CD4-positive, CD25-positive, alpha-beta regulatory T cell (primary cell): ENCODE measurements at regions not wholly inside any gene's neighbourhood (a gene's known extent, or its start where the extent isn't known, plus 50 kb on each side); places are given as distances from the start of the nearest gene placed in this dataset.

Experiments used
- ATAC-seq, 2 donors: fragments of 150-1000 bp; cut with Tn5 transposase; one replicate each; pipeline ENCODE4 v1.10.0; 2021; ENCODE audit warnings: low read depth in 2 of 2, moderate number of reproducible peaks in 2 of 2, moderate library complexity in 1 of 2
- DNase-seq, 3 donors: peaks; one replicate each; pipeline versions ENCODE4 v3.0.0 to v3.0.0-alpha.2; 2012 to 2022; ENCODE audit warnings: mixed read lengths in 1 of 3
- H3K27ac ChIP-seq: one replicate; pipeline ENCODE4 v1.7.0; 2013; ENCODE audit warnings: mild to moderate bottlenecking, low read length; ENCODE audit not compliant: insufficient read depth, poor library complexity, severe bottlenecking
- H3K27me3 ChIP-seq: one replicate; pipeline ENCODE4 v1.7.0; 2013; ENCODE audit warnings: low read length; ENCODE audit not compliant: control insufficient read depth, insufficient read depth
- H3K36me3 ChIP-seq: one replicate; pipeline ENCODE4 v1.7.0; 2013; ENCODE audit warnings: mild to moderate bottlenecking, low read length, moderate library complexity; ENCODE audit not compliant: control insufficient read depth, insufficient read depth
- H3K4me1 ChIP-seq: 2 replicates; pipeline ENCODE4 v1.7.0; 2013; ENCODE audit warnings: mild to moderate bottlenecking, low read length; ENCODE audit not compliant: insufficient read depth, control insufficient read depth, poor library complexity, severe bottlenecking
- H3K4me3 ChIP-seq: one replicate; pipeline ENCODE4 v1.7.0; 2013; ENCODE audit warnings: low read depth, mild to moderate bottlenecking, low read length, moderate library complexity
- H3K9me3 ChIP-seq, 2 experiments: 1 replicate in 1 of 2; 2 replicates in 1 of 2; pipeline ENCODE4 v1.7.0; 2013; ENCODE audit warnings: low read length in 2 of 2, mild to moderate bottlenecking in 1 of 2, moderate library complexity in 1 of 2; ENCODE audit not compliant: control insufficient read depth in 2 of 2
- H3K27ac Mint-ChIP-seq, 3 donors: one replicate each; pipeline ENCODE4 v1.8.0; 2020 to 2022; ENCODE audit warnings: mild to moderate bottlenecking in 3 of 3, mixed read lengths in 3 of 3, moderate library complexity in 2 of 3
- H3K27me3 Mint-ChIP-seq: one replicate; pipeline ENCODE4 v1.8.0; 2022; ENCODE audit warnings: mild to moderate bottlenecking, mixed read lengths
- H3K36me3 Mint-ChIP-seq: one replicate; pipeline ENCODE4 v1.8.0; 2020; ENCODE audit warnings: mixed read lengths
- H3K4me1 Mint-ChIP-seq, 4 donors: one replicate each; pipeline ENCODE4 v1.8.0; 2020 to 2022; ENCODE audit warnings: mixed read lengths in 4 of 4, mild to moderate bottlenecking in 1 of 4
- H3K4me3 Mint-ChIP-seq, 4 donors: one replicate each; pipeline ENCODE4 v1.8.0; 2020 to 2022; ENCODE audit warnings: mild to moderate bottlenecking in 4 of 4, mixed read lengths in 4 of 4, moderate library complexity in 3 of 4
- H3K9me3 Mint-ChIP-seq, 7 donors: one replicate each; pipeline ENCODE4 v1.8.0; 2020 to 2022; ENCODE audit warnings: mixed read lengths in 7 of 7, mild to moderate bottlenecking in 3 of 7, moderate library complexity in 2 of 7

DNA sequence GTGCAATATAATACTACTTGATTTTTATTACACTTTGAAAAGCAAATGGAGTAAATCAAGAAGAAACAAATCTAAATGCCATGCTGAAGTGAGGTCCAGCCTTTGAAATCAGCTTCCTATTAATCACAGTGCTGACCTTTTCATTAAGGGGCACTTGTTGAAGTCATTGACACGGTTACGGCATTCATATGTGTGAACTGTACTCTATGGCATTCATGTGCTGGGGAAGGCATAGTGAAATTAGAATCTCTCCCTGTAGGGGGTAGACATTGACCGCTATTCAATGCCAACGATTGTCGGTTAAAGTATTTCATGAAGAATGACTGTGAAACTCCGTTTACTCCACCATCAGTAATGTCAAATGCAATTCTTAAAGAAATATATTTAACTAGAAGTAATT lies 296.1 kb upstream of the SEMA3A start:
- H3K4me3 Mint-ChIP-seq = no peak overlapping the region
- H3K27ac Mint-ChIP-seq = no peak overlapping the region
- no peak for ATAC-seq
- Histone ChIP-seq H3K27me3 (no peaks in the 10 kb centered on the region), H3K36me3 (no peaks in the 10 kb centered on the region), H3K4me1 (no peaks in the 10 kb centered on the region), H3K9me3 (peaks cover 0 to 2% of the 10 kb centered on the region in 2 experiments), H3K27ac (no peak overlapping the region), H3K4me3 (no peak overlapping the region)
- no peak for DNase-seq
- H3K9me3 Mint-ChIP-seq = peaks cover 0 to 9% (median 2%) of the 10 kb centered on the region in 7 donors
- no peaks in the 10 kb centered on the region for H3K27me3 Mint-ChIP-seq
- no peaks in the 10 kb centered on the region for H3K36me3 Mint-ChIP-seq
- H3K4me1 Mint-ChIP-seq = no peaks in the 10 kb centered on the region

DNA sequence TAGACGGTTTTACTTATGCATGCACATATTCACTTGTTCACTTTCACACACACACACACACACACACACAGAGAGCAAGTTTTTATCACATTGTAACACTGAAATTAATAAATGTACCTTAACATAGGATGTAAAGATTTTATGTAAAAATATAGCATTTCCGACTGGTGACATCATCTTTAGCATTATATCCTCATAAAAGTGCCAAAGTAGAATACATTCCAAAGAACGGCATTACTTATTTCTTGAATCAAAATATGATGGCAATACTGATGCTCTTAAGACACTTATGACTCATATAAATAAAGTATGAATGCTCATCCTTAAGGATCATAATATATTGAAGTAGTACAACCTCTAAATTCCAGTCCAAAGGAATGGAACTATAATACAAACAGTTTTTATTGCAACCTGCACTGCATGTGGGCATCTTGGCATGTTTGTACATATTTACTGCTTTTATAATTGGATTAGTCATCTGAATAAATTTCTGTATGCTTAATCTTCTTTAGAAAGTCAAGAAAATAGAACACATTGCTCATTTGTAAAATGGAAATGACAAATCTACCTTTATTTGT lies 290.0 kb upstream of the SEMA3A start:
- H3K9me3 ChIP-seq = peaks cover 0 to 2% of the 10 kb centered on the region in 2 experiments
- DNase-seq = no peak
- H3K4me3 Mint-ChIP-seq = no peak overlapping the region
- no peaks in the 10 kb centered on the region for H3K27me3 ChIP-seq
- no peaks in the 10 kb centered on the region for H3K36me3 Mint-ChIP-seq
- no peaks in the 10 kb centered on the region for H3K27me3 Mint-ChIP-seq
- no peaks in the 10 kb centered on the region for H3K36me3 ChIP-seq
- no peak overlapping the region for H3K27ac ChIP-seq
- peaks cover 0 to 7% (median 2%) of the 10 kb centered on the region in 7 donors for H3K9me3 Mint-ChIP-seq
- no peaks in the 10 kb centered on the region for H3K4me1 Mint-ChIP-seq
- no peaks in the 10 kb centered on the region for H3K4me1 ChIP-seq
- no peak overlapping the region for H3K4me3 ChIP-seq
- no peak overlapping the region for H3K27ac Mint-ChIP-seq
- no peak for ATAC-seq

DNA sequence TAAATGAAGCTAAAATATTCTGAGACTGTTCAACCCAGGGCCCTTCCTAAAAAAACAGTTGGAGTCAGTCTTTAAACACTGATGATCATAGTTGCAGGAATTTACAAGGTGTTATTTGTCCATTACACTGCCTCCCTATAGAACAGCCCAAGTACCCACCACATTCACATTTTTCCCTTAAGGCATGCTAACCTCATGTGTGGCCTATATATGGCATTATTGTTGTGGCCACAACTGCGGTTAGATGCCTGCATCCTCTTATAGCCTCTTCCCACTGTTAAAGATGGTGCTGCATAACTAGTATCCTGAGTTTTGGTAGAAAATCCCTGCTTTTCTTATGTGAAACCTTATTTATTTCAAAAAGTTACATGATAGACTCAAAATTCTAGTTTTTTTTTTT lies 287.9 kb upstream of the SEMA3A start:
- Mint-ChIP-seq H3K27ac (no peak overlapping the region), H3K4me1 (no peaks in the 10 kb centered on the region)

DNA sequence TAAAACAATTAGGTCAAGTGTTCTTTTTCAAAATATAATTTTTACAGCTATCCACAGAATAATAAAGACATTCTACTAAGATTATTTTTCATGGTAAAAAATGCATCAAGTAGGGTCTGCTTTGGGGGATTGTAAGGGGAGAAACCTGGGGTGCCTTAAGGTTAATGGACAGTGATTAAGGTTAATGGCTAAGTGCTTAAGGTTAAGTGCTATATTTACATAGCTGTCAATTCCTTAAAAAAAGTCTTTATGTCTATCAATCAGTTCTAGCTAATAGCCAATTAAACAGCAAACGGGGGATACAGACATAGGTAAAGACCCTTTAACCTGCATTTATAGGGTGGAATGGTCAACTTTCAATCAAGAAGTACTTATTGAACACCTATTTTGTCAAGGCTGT lies 284.5 kb upstream of the SEMA3A start:
- Histone ChIP-seq H3K4me3 (no peak overlapping the region), H3K36me3 (no peaks in the 10 kb centered on the region), H3K4me1 (no peaks in the 10 kb centered on the region), H3K9me3 (no peaks in the 10 kb centered on the region), H3K27me3 (no peaks in the 10 kb centered on the region), H3K27ac (no peak overlapping the region)
- peaks cover 0 to 5% (median 3%) of the 10 kb centered on the region in 7 donors for H3K9me3 Mint-ChIP-seq
- no peaks in the 10 kb centered on the region for H3K36me3 Mint-ChIP-seq
- H3K4me3 Mint-ChIP-seq = no peak overlapping the region
- H3K27me3 Mint-ChIP-seq = no peaks in the 10 kb centered on the region
- DNase-seq (no peak), ATAC-seq (no peak)
- H3K27ac Mint-ChIP-seq = no peak overlapping the region
- H3K4me1 Mint-ChIP-seq = no peaks in the 10 kb centered on the region

More for the DNA sequence above, 287.9 kb upstream of the SEMA3A start:
- DNase-seq (no peak), ATAC-seq (no peak)
- Histone ChIP-seq H3K36me3 (no peaks in the 10 kb centered on the region), H3K9me3 (no peaks in the 10 kb centered on the region), H3K4me3 (no peak overlapping the region), H3K27me3 (no peaks in the 10 kb centered on the region), H3K4me1 (no peaks in the 10 kb centered on the region), H3K27ac (no peak overlapping the region)
- H3K4me3 Mint-ChIP-seq = no peak overlapping the region
- H3K27me3 Mint-ChIP-seq = no peaks in the 10 kb centered on the region
- H3K9me3 Mint-ChIP-seq = peaks cover 0 to 3% (median 0%) of the 10 kb centered on the region in 7 donors
- H3K36me3 Mint-ChIP-seq = no peaks in the 10 kb centered on the region

DNA sequence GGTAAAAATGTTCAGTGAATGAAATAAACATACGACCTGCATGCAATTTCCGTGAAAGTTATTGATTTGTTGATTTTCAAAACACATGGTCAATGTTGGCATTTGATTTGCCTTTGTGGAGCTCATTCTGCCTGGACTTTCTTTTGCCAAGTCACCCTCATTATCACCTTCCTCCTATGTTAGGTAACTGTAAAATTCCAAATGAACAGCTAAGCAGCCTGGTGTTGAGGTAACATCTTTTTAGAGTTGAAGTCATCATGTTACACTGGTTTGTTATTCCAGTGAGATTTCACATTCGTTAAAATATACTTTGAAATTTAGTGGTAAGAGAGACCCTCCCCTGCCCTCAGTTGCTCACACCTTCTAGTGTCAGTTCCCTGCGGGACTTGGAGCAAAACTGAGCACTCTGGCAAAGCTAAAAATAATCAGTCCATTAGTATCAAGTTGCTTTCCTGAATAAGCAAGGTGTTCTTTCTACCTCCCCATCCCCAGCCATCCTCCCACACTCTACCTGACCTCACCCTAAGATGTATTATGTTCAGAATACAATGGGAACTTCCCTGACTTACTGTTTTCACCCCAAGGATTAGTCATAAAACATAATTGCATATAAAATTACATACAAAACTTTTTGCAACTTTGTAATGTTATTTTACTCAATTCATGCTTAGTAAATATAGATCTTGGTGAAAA lies 283.3 kb upstream of the SEMA3A start:
- Histone ChIP-seq H3K27me3 (no peaks in the 10 kb centered on the region), H3K9me3 (no peaks in the 10 kb centered on the region), H3K36me3 (no peaks in the 10 kb centered on the region), H3K27ac (no peak overlapping the region), H3K4me1 (no peaks in the 10 kb centered on the region), H3K4me3 (no peak overlapping the region)
- Mint-ChIP-seq H3K9me3 (peaks cover 0 to 5% (median 3%) of the 10 kb centered on the region in 7 donors), H3K4me3 (no peak overlapping the region), H3K36me3 (no peaks in the 10 kb centered on the region), H3K4me1 (no peaks in the 10 kb centered on the region), H3K27ac (peak overlapping the region in 1 of 3 donors; percentile 43), H3K27me3 (no peaks in the 10 kb centered on the region)
- DNase-seq (no peak), ATAC-seq (no peak)

DNA sequence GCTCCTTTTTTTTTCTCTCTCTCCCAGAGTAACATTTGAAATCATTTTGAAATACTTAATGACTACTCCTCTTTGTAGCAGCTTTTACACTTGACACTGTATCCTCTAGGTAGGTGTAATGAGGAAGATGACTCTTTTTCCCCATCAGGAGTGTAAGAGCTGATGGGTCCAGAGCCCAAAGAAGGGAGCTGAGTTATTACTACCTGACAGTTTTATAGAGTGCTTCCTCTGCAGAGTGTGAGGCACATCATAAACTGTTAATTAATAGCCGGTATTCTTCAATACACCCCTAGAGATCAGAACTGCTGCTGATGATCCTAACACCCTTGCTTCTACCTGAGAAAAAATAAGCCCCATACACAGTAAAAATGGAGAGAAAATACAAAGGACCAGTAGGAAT lies 279.8 kb upstream of the SEMA3A start:
- Histone ChIP-seq H3K36me3 (no peaks in the 10 kb centered on the region), H3K9me3 (no peaks in the 10 kb centered on the region), H3K4me3 (no peak overlapping the region), H3K4me1 (no peaks in the 10 kb centered on the region), H3K27ac (no peak overlapping the region), H3K27me3 (no peaks in the 10 kb centered on the region)
- Mint-ChIP-seq H3K9me3 (peaks cover 0 to 5% (median 2%) of the 10 kb centered on the region in 7 donors), H3K27ac (no peak overlapping the region), H3K36me3 (no peaks in the 10 kb centered on the region), H3K4me3 (no peak overlapping the region), H3K27me3 (no peaks in the 10 kb centered on the region), H3K4me1 (no peaks in the 10 kb centered on the region)
- ATAC-seq (no peak), DNase-seq (no peak)

DNA sequence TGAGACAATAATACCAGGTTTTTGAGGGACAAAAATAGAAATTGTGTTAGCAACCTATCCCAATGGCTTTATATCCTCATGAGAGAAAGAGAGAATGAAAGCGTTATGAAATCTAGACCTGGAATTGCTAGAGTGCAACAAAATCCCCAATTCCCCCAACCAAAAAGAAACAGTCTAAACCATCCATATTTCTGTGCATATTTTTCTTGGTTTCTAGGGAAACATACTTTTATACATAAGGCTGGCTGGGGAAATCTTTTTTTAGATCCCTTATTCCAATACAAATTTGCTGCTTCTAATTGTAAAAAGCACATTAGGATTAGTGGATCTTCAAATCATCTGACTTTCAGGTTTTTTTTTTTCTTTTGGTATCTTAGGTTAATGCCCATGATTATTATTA lies 277.0 kb upstream of the SEMA3A start:
- Mint-ChIP-seq H3K27ac (no peak overlapping the region), H3K9me3 (peaks cover 0 to 8% (median 0%) of the 10 kb centered on the region in 7 donors)

DNA sequence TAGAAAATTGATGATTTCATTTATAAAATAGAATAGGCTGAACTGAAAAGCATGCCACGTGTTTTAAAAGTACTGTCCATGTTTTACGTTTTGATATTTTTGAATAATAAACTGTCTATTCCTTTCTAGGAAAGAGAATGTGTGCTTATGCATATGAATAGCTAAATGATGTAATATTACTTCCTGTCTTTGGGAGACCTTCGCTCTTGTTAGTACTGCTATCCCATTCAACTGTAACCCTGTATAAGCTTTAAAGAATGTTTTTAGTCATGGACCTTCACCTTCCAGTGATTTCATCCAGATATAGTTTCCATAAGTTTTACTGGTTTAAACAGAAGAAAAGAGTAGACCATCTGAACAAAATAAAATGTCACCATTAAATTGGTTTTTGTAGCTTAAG lies 274.4 kb upstream of the SEMA3A start:
- Histone ChIP-seq H3K4me3 (no peak overlapping the region), H3K27ac (no peak overlapping the region), H3K36me3 (no peaks in the 10 kb centered on the region), H3K9me3 (peaks cover 0 to 6% of the 10 kb centered on the region in 2 experiments), H3K4me1 (no peaks in the 10 kb centered on the region), H3K27me3 (no peaks in the 10 kb centered on the region)
- H3K4me3 Mint-ChIP-seq = no peak overlapping the region
- H3K4me1 Mint-ChIP-seq = no peaks in the 10 kb centered on the region
- H3K36me3 Mint-ChIP-seq = no peaks in the 10 kb centered on the region
- DNase-seq = no peak
- H3K27ac Mint-ChIP-seq = no peak overlapping the region
- peaks cover 0 to 11% (median 1%) of the 10 kb centered on the region in 7 donors for H3K9me3 Mint-ChIP-seq
- ATAC-seq = no peak
- no peaks in the 10 kb centered on the region for H3K27me3 Mint-ChIP-seq

More for the DNA sequence above, 277.0 kb upstream of the SEMA3A start:
- H3K4me1 ChIP-seq = no peaks in the 10 kb centered on the region
- H3K27ac ChIP-seq = no peak overlapping the region
- Mint-ChIP-seq H3K4me3 (no peak overlapping the region), H3K27me3 (no peaks in the 10 kb centered on the region), H3K36me3 (no peaks in the 10 kb centered on the region), H3K4me1 (no peaks in the 10 kb centered on the region)
- ATAC-seq = no peak
- H3K27me3 ChIP-seq = no peaks in the 10 kb centered on the region
- H3K4me3 ChIP-seq = no peak overlapping the region
- no peaks in the 10 kb centered on the region for H3K36me3 ChIP-seq
- peaks cover 0 to 3% of the 10 kb centered on the region in 2 experiments for H3K9me3 ChIP-seq
- DNase-seq = no peak
